ENCODE measurements at regions not wholly inside any gene's neighbourhood (a gene's known extent, or its start where the extent isn't known, plus 50 kb on each side); places are given as distances from the start of the nearest gene placed in this dataset.
A peak's percentile ranks its signal among the peaks of the same experiment; 100 is the strongest.
"Not testable (repeated sequence)": the region's sequence is repeated elsewhere in the genome, so short reads cannot be mapped to it uniquely, and the experiment has no call there.

DNA sequence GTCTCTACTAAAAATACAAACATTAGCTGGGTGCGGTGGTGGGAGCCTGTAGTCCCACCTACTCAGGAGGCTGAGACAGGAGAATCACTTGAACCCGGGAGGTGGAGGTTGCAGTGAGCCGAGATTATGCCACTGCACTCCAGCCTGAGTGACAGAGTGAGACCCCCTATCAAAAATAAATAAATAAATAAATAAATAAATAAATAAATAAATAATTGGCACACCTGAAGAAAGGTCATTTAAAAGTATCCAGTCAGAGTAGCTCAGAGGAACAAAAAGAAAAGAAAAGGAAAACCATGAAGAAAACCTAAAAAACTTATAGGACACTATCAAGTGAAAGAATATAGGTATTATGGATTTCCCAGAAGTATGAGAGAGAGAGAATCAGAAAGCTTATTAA, 330.1 kb upstream of the AR start:
- not testable (repeated sequence) for DNase-seq (ENCODE audit: low spot score)

- no peak for DNase-seq (ENCODE audit: low spot score)
Measured at GRCh38 chrX:67207912-67208311, 335.9 kb upstream of the AR start.

- DNase-seq (ENCODE audit: low spot score) = no peak
Measured at GRCh38 chrX:67159437-67159836, 384.4 kb upstream of the AR start.

DNA sequence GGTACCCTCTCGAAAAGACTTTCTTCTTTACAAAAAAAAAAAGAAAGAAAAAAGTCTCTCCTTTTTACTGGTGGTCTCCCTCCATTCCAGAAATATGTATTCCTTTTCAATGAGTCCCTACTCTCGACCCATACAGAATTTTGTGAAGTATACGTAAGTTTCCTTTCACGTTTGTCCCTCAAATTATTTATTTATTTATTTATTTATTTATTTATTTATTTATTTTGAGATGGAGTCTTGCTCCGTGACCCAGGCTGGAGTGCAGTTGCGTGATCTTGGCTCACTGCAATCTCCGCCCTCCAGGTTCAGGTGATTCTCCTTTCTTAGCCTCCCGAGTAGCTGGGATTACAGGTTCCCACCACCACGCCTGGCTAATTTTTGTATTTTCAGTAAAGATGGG, 429.2 kb upstream of the AR start:
- no peak for DNase-seq (ENCODE audit: low spot score)

DNA sequence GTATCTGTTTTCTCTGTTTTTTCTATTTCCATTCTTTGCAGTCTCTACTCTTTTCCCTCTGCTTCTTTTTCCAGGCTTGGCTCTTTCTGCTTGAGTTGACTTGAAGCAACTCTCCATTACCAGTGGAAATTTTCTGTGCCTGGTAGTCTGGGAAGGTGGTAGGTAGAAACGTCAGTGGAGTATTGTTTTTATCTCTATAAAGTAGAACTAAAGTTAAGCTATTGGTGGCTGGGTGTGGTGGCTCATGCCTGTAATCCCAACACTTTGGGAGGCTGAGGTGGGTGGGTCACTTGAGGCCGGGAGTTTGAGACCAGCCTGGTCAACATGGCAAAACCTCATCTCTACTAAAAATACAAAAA, 438.1 kb upstream of the AR start:
- no peak for DNase-seq (ENCODE audit: low spot score)

GRCh38 chrX:67104982-67105757, 438.7 kb upstream of the AR start:
- DNase-seq (ENCODE audit: low spot score) = no peak

DNA sequence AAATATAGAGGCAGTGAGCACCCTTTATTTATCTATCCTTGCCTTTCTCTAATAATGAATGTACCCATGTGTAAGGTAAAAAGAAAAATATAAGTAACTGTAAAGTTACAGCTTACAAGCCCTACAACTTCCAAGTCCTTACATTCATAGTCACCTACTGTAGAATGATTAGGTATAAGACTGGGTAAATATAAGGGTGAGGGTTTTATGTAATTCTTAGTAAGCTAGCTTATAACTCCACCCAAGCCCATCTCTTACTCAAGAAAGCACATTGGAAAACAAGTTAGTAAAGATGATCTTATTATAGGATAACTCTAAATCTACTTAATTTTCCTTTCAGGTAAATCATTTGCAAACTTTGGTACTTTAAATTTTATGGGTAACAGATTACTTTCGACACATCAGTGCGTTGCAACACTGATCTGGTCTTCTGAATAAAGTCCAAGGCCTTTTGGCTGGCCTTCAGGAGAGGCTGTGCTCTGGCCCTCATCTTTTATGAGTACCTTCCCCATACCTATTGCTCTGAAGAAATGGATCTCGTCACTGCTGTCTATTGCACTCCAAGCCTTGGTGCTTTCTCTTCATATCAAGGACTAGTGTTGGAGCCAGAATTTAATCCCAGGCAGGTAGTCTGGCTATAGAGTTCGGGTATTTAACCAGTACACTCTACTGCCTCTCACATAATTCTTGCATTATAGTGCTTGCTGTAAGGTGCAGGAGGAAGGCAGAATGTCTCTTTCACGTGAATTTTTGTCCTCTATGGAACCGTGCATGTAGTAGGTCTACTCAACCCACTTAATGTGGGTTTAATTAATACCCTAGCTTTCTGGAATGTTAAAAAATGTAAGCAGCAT, 443.6 kb upstream of the AR start:
- DNase-seq (ENCODE audit: low spot score) = no peak

DNA sequence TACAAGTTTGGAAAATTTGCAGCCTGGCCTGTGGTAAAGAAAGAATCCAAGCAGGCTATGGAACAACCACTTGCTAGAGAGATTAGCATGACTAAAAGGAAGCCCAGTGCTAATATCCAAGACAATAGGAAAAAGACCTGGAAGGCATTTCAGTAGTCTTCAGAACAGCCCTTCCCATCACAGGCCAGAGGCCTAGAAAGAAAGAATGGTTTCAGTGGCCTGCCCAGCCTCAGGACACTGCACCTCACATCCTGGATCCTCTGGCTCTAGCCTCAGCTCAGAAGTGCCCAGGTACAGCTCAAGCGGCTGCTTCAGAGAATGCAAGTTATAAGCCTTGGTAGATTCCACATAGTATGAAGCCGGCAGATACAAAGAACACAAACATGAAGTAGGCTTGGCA, 449.8 kb upstream of the AR start:
- DNase-seq (ENCODE audit: low spot score) = no peak

DNA sequence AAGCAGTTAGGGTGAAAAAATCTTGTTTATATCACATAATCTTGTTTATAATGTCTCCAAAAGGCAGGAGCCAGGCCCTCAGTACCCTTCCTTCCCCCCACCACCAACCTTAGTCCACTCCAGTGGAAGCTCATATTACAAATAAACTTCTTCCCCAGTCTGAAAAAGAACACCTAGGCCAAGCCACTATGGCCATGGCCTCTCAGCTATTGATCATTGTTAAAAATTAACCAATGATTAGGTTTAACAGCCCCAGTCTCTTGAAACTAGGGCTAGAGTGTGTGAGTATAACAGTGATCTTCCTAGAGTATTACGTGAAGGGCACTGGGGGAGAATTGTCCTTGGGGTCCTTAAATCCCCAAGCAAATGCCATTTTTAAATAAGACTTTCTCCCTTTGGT, 411.9 kb upstream of the EDA2R start:
- no peak for DNase-seq (ENCODE audit: low spot score)

DNA sequence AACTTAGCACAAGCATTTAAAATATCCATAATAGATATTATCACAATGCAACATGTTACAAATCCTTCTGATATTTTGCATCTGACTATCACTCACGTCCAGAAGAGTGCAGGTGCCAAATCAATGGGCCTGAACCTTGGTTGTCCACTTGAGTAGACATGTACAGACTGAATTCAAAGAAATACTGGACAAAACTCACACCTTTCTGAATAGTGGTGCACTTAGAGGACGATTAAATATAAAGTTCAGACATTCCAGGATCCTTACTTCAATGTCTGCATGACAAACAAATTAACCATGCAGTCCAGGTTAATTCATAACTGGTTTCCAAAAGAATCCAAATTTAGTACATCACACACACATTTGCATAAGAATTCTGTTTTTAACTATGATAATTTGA, 406.0 kb upstream of the EDA2R start:
- no peak for DNase-seq (ENCODE audit: low spot score)

- no peak for DNase-seq (ENCODE audit: low spot score)
Measured at GRCh38 chrX:67044029-67044653, 405.3 kb upstream of the EDA2R start.

DNA sequence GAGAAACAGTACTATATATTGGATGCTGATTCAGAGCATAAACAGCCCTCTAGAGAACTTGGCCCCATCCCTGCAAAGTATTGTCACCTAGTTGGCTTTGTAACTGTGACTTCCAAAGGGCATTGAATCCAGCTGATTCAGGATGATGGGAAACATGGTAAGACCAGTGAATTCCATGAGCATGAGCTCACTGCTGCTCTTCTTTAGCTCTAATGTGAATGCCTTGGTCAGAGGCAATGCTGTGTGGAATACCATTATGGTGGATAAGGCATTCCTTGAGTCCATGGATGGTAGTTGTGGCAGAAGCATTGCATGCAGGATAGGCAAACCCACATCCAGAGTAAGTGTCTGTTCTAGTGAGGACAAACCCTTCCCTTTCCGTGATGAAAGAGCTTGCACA, 365.6 kb upstream of the EDA2R start:
- no peak for DNase-seq (ENCODE audit: low spot score)

GRCh38 chrX:66994729-66995128, 355.9 kb upstream of the EDA2R start:
- no peak for DNase-seq (ENCODE audit: low spot score)

- not testable (repeated sequence) for DNase-seq (ENCODE audit: low spot score)
Measured at GRCh38 chrX:66992077-66992476, 353.2 kb upstream of the EDA2R start.

GRCh38 chrX:66988331-66988730, 349.5 kb upstream of the EDA2R start:
- no peak for DNase-seq (ENCODE audit: low spot score)

DNA sequence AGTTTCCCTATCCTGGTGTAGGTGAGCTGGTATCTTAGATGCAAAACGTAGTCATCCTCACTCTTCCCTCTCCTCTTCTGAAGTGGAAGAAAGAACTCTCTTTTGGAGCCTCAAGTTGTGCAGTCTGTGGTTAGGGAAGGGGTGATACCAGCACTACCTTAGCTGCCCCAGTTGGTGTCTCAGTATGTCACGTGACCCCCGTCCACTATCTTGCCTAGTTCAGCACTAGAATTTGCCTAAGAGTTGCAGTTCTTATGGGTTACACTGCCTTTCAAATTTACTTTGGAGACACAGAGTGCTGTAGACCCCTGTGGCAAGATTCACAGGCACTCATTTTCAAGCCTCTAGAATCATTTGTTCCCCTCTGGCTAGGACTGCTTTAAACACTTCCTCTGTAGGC, 322.8 kb upstream of the EDA2R start:
- DNase-seq (ENCODE audit: low spot score) = no peak

GRCh38 chrX:66931713-66932112, 292.8 kb upstream of the EDA2R start:
- no peak for DNase-seq (ENCODE audit: low spot score)

- not testable (repeated sequence) for DNase-seq (ENCODE audit: low spot score)
Measured at GRCh38 chrX:66930516-66930915, 291.6 kb upstream of the EDA2R start.

GRCh38 chrX:66920296-66920695, 281.4 kb upstream of the EDA2R start:
- DNase-seq (ENCODE audit: low spot score) = no peak

DNA sequence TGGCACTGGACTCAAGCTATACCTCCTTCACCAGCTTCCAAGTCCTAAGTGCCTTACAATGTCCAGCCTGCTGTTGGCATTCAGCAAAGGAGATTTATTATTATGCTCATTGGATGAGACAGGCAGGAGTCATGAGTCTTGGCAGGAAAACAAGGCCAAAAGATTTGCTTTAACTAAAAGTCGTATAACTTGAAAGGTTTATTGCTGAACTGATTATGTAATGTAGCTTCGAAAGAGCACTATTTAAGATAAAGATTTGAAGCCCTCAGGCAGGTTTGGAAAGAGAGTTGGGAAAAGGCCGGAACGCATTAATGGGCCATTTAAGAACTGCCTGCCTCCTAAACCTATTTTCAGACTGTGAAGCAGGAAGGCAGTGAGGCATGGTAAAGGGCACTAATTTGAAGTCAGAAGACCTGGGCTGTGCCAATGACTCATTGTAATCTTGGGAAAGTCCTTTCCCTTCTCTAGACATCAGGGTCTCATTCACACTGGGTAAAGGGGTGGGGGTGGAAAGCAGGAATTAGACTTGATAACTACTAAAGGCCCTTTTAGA, 280.5 kb upstream of the EDA2R start:
- DNase-seq (ENCODE audit: low spot score) = peak; percentile 60

GRCh38 chrX:66918511-66918910, 279.6 kb upstream of the EDA2R start:
- DNase-seq (ENCODE audit: low spot score) = no peak

DNA sequence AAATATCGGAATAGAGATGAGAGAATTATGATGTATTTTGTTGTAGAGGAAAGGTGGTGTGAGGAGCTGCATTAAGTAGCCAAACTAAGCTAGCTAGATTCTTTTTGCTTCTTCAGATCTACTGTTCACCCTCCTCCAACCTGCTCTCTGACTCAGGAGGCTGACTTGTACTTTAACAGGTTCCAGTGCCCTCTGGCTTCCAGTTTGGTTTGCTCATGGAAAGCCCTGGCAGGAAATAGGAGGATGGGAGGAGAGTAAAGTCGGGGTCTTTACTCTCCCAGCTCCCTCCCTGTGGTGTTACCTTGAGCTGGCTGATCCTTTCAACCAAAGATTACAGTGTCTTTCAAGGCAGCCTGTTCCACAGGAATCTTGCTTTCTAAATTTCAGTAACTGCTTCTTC, 277.0 kb upstream of the EDA2R start:
- no peak for DNase-seq (ENCODE audit: low spot score)

Measured in umbilical cord (tissue), 1 donor.